ENCODE measurements at regions not wholly inside any gene's neighbourhood (a gene's known extent, or its start where the extent isn't known, plus 50 kb on each side); places are given as distances from the start of the nearest gene placed in this dataset.

- TF ChIP-seq CTCF (conservative IDR thresholded peaks at IDR 0.05; ENCODE audit: low read depth in 2 of 2) (no peak), POLR2AphosphoS5 (IDR thresholded peaks at IDR 0.05; ENCODE audit: low read depth) (no peak), REST (IDR thresholded peaks at IDR 0.05; ENCODE audit: unreplicated experiment) (no peak), EZH2 (IDR thresholded peaks at IDR 0.05; ENCODE audit: low read depth, unreplicated experiment) (no peak), JUNB (IDR thresholded peaks at IDR 0.05; ENCODE audit: unreplicated experiment) (no peak), CREB1 (CRISPR knock-in tag; IDR thresholded peaks at IDR 0.05; ENCODE audit: low read depth) (no peak), STAT1 (IDR thresholded peaks at IDR 0.05; ENCODE audit: unreplicated experiment) (no peak), ZNF462 (CRISPR knock-in tag; IDR thresholded peaks at IDR 0.05) (no peak), ZNF114 (CRISPR knock-in tag; IDR thresholded peaks at IDR 0.05) (no peak), EZH2phosphoT487 (IDR thresholded peaks at IDR 0.05; ENCODE audit: unreplicated experiment) (no peak), NANOG (IDR thresholded peaks at IDR 0.05; ENCODE audit: borderline replicate concordance) (no peak), ETS1 (IDR thresholded peaks at IDR 0.05) (no peak), ZNF331 (CRISPR knock-in tag; IDR thresholded peaks at IDR 0.05; ENCODE audit: low read depth) (no peak)
These were observed 158.2 kb downstream of the BUD13 start for GRCh38 chr11:116614306-116615210.
